T-cell (primary cell): ENCODE measurements at regions not wholly inside any gene's neighbourhood (a gene's known extent, or its start where the extent isn't known, plus 50 kb on each side); places are given as distances from the start of the nearest gene placed in this dataset.

Source experiments
- ATAC-seq, 4 experiments: fragments of 200-7000 bp in 3 of 4; fragments of 150-1000 bp in 1 of 4; cut with Tn5 transposase; replicated peaks in 1 of 4; 1 replicate in 3 of 4; 2 replicates in 1 of 4; pipeline ENCODE4 v1.10.0; 2021; ENCODE audit warnings: moderate library complexity in 3 of 4, mild to moderate bottlenecking in 2 of 4, moderate number of reproducible peaks in 1 of 4
- CTCF ChIA-PET, 2 donors: fragments of 300-600 bp; sonication (Branson Sonifier 250); formaldehyde crosslinking; loops; one replicate each; lab custom pipeline; 2022; ENCODE audit warnings: antibody characterized with exemption in 2 of 2; lab: Charles Lee
- POLR2A ChIA-PET, 2 donors: fragments of 300-600 bp; sonication (Branson Sonifier 250); formaldehyde crosslinking; loops; one replicate each; lab custom pipeline; 2022; ENCODE audit warnings: antibody characterized with exemption in 2 of 2; lab: Charles Lee
- DNase-seq, 35 experiments: peaks; one replicate each; pipeline versions ENCODE4 v3.0.0 to v3.0.0-alpha.2; 2013 to 2023
- H3K27ac ChIP-seq: one replicate; pipeline ENCODE4 v1.5.1; 2013; ENCODE audit warnings: low read length
- H3K27me3 ChIP-seq, 2 experiments: replicated peaks in 1 of 2; 1 replicate in 1 of 2; 2 replicates in 1 of 2; pipeline versions ENCODE4 v1.6.1 to v1.7.0; 2013; ENCODE audit warnings: low read length in 1 of 2, mixed read lengths in 1 of 2; ENCODE audit not compliant: control insufficient read depth in 2 of 2, insufficient read depth in 2 of 2; ENCODE audit errors: extremely low read depth in 1 of 2
- H3K36me3 ChIP-seq, 2 donors: 1 replicate in 1 of 2; 2 replicates in 1 of 2; pipeline versions ENCODE4 v1.6.1 to v1.7.0; 2013; ENCODE audit warnings: low read length in 1 of 2; ENCODE audit not compliant: control insufficient read depth in 2 of 2, insufficient read depth in 1 of 2; ENCODE audit errors: extremely low read depth in 1 of 2
- H3K4me1 ChIP-seq, 2 experiments: 1 replicate in 1 of 2; 2 replicates in 1 of 2; pipeline versions ENCODE4 v1.6.1 to v1.7.0; 2013; ENCODE audit warnings: low read length in 2 of 2, mixed read lengths in 1 of 2; ENCODE audit not compliant: insufficient read depth in 2 of 2, control insufficient read depth in 1 of 2; ENCODE audit errors: extremely low read depth in 1 of 2
- H3K4me3 ChIP-seq, 2 donors: 1 replicate in 1 of 2; 2 replicates in 1 of 2; pipeline versions ENCODE4 v1.5.1 to v1.7.0; 2013; ENCODE audit warnings: mild to moderate bottlenecking in 2 of 2, low read length in 1 of 2, moderate library complexity in 1 of 2; ENCODE audit not compliant: control insufficient read depth in 1 of 2; ENCODE audit errors: extremely low read depth in 1 of 2
- H3K9me3 ChIP-seq: 2 replicates; pipeline ENCODE4 v1.7.0; 2013
- H3K27ac Mint-ChIP-seq, 2 donors: one replicate each; pipeline ENCODE4 v1.8.0; 2020 to 2021; ENCODE audit warnings: mild to moderate bottlenecking in 2 of 2, mixed read lengths in 2 of 2
- H3K27me3 Mint-ChIP-seq, 2 donors: one replicate each; pipeline ENCODE4 v1.8.0; 2021 to 2022; ENCODE audit warnings: mixed read lengths in 2 of 2
- H3K36me3 Mint-ChIP-seq: one replicate; pipeline ENCODE4 v1.8.0; 2021; ENCODE audit warnings: mixed read lengths
- H3K4me1 Mint-ChIP-seq, 3 donors: one replicate each; pipeline ENCODE4 v1.8.0; 2020 to 2022; ENCODE audit warnings: mixed read lengths in 3 of 3, mild to moderate bottlenecking in 1 of 3
- H3K4me3 Mint-ChIP-seq, 3 donors: one replicate each; pipeline ENCODE4 v1.8.0; 2020 to 2022; ENCODE audit warnings: mild to moderate bottlenecking in 3 of 3, mixed read lengths in 3 of 3, moderate library complexity in 3 of 3
- H3K9me3 Mint-ChIP-seq, 3 donors: one replicate each; pipeline ENCODE4 v1.8.0; 2020 to 2022; ENCODE audit warnings: mixed read lengths in 3 of 3
- WGBS: methylation state at CpG from one replicate; pipeline ENCODE4 v1.1.5; 2013; ENCODE audit warnings: missing lambda C conversion rate; ENCODE audit not compliant: insufficient coverage; 5-methylcytosine and 5-hydroxymethylcytosine counted together

DNA sequence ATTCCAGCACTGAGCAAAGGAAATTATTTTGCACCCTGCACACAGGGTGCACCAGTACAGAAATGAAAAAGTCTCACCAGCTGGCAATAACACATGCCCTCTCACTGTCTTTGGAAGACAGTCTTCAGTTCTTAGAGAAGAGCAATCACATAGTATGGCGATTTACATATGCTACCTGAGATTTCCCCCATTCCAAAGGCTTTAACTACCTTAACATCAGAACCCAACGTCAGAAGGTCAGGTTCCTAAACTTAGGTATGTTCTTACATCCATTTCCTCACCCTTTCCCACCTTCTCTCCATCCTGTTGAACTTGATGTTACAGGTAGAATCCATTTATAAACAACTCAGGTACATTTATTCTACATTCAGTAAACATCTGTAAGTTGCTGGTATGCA, 167.8 kb downstream of the PAWR start:
- H3K36me3 ChIP-seq, result no peaks in the 10 kb centered on the region
- H3K27me3 ChIP-seq, result no peaks in the 10 kb centered on the region
- DNase-seq, result no peak
- Mint-ChIP-seq H3K27ac (no peak overlapping the region), H3K4me1 (no peaks in the 10 kb centered on the region), H3K9me3 (no peaks in the 10 kb centered on the region), H3K27me3 (no peaks in the 10 kb centered on the region), H3K4me3 (no peak overlapping the region), H3K36me3 (no peaks in the 10 kb centered on the region)
- H3K4me1 ChIP-seq, result no peaks in the 10 kb centered on the region
- ATAC-seq, result no peak
- WGBS, result 86% methylated on average over 1 of the region's 2 CpGs
- H3K27ac ChIP-seq, result no peak overlapping the region
- ChIA-PET CTCF (no interaction called here), POLR2A (no interaction called here)
- H3K9me3 ChIP-seq, result no peaks in the 10 kb centered on the region
- no peak overlapping the region for H3K4me3 ChIP-seq

DNA sequence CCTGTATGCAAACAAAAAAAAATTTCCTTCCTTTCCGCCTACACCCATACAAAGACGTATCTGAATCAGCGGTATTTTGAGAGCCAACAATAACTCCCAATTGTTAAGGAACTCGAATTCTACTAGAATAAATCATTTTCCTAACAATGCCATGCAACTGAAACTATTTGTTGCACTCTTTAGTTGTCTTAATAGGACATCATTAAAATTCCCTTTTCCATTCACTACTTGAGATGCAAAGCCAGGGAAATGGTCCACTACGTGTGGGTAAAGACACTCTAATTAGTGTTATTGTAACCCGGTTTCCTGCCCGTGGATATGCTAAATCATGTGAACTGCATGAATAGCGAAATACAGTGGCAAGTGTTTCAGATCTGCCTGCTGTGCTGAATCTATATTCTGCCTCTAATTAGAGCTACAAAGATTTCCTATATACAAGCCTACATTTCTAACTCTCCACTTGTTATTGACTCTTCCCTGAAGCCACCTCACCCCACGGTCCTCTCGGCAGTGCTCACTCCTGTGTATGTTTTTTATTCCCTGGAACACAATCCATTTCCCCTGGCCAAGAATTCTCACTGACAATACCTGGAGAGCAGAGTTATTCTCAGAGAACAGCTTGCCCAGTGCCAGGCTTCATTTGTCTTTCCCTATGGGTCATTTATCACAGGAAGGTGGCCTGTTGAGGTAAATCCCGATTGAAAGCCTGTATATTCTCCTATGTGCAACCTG, 168.3 kb downstream of the PAWR start:
- Histone ChIP-seq H3K36me3 (no peaks in the 10 kb centered on the region), H3K27ac (no peak overlapping the region), H3K4me3 (no peak overlapping the region), H3K27me3 (no peaks in the 10 kb centered on the region), H3K9me3 (no peaks in the 10 kb centered on the region), H3K4me1 (no peaks in the 10 kb centered on the region)
- no peak overlapping the region for H3K27ac Mint-ChIP-seq
- no peaks in the 10 kb centered on the region for H3K4me1 Mint-ChIP-seq
- CTCF ChIA-PET, result no interaction called here
- no peaks in the 10 kb centered on the region for H3K9me3 Mint-ChIP-seq
- POLR2A ChIA-PET, result no interaction called here
- no peak for DNase-seq
- no peak for ATAC-seq
- 84% methylated on average over 10 of the region's 11 CpGs for WGBS
- no peaks in the 10 kb centered on the region for H3K27me3 Mint-ChIP-seq
- H3K36me3 Mint-ChIP-seq, result no peaks in the 10 kb centered on the region
- no peak overlapping the region for H3K4me3 Mint-ChIP-seq

DNA sequence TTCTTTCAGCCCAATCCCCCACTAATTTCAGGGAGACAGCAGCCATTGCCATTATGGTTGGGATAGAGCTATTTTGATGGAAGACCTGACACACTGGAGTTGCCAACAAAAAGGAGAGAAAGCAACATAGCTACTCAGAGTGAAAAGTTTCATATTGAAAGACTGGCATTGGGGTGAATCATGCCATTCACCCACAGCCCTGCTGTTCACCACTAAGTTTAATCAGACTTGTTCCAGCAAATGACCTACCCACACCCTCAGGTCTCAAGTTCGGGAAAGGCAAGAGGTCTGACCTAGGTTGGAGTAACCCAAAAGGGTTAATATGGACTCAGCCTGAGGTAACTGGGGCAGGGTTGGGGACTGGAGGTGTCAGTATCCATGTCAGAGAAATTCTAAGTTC, 169.2 kb downstream of the PAWR start:
- Histone ChIP-seq H3K4me3 (no peak overlapping the region), H3K36me3 (no peaks in the 10 kb centered on the region), H3K27ac (no peak overlapping the region), H3K9me3 (no peaks in the 10 kb centered on the region), H3K27me3 (no peaks in the 10 kb centered on the region), H3K4me1 (no peaks in the 10 kb centered on the region)
- CTCF ChIA-PET, result no interaction called here
- POLR2A ChIA-PET, result no interaction called here
- H3K4me1 Mint-ChIP-seq, result no peaks in the 10 kb centered on the region
- H3K27me3 Mint-ChIP-seq, result no peaks in the 10 kb centered on the region
- no CpG with 5 or more reads among the region's 1 CpG for WGBS
- H3K4me3 Mint-ChIP-seq, result no peak overlapping the region
- no peaks in the 10 kb centered on the region for H3K36me3 Mint-ChIP-seq
- no peaks in the 10 kb centered on the region for H3K9me3 Mint-ChIP-seq
- no peak for ATAC-seq
- H3K27ac Mint-ChIP-seq, result no peak overlapping the region
- no peak for DNase-seq

DNA sequence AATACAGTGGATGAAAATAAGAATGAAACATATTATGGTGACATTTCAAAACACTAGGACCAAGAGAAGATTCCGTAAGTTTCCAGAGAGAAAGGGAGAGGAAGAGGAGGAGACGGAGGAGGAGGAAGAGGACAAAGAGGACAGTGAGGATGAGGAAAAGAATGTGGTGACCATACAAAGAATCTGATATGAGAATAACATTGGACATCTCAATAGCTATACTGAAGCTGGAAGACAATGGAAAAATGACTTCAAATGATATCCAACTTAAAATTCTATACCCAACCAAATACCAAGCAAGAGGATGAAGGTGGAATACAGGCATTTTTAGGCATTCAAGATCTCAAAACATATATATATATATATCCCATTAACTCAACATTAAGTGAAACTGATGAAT, 173.4 kb downstream of the PAWR start:
- WGBS, result no CpG with 5 or more reads among the region's 2 CpGs
- Mint-ChIP-seq H3K27ac (no peak overlapping the region), H3K9me3 (peaks cover 0 to 14% (median 4%) of the 10 kb centered on the region in 3 donors), H3K36me3 (no peaks in the 10 kb centered on the region), H3K4me3 (no peak overlapping the region), H3K27me3 (no peaks in the 10 kb centered on the region), H3K4me1 (no peaks in the 10 kb centered on the region)
- ATAC-seq (no peak), DNase-seq (no peak)
- Histone ChIP-seq H3K36me3 (no peaks in the 10 kb centered on the region), H3K27me3 (no peaks in the 10 kb centered on the region), H3K27ac (no peak overlapping the region), H3K9me3 (no peaks in the 10 kb centered on the region), H3K4me1 (no peaks in the 10 kb centered on the region), H3K4me3 (no peak overlapping the region)
- POLR2A ChIA-PET, result no interaction called here
- CTCF ChIA-PET, result no interaction called here

DNA sequence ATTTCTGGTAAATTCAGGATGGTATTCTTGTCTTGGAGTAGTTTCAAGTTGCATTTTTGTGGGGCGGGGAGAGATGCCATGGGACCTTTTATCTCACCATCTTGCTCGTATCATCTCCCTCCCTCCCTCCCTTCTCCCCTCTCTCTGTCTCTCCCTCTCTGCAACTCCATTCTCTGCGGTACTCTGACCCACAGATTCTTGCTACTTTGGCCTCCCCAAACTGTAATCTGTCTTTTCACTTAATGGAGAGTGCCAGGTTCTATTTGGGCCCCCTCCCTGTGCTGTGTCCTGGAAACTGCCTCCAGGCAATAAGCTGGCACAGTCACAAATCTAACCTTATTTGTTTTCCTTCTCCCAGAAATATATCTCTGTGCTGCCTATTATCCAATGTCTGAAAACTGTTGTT, 175.2 kb downstream of the PAWR start:
- H3K27me3 ChIP-seq, result no peaks in the 10 kb centered on the region
- Mint-ChIP-seq H3K9me3 (peaks cover 0 to 14% (median 4%) of the 10 kb centered on the region in 3 donors), H3K27ac (no peak overlapping the region), H3K36me3 (no peaks in the 10 kb centered on the region), H3K4me3 (no peak overlapping the region), H3K4me1 (no peaks in the 10 kb centered on the region), H3K27me3 (no peaks in the 10 kb centered on the region)
- ChIA-PET POLR2A (no interaction called here), CTCF (no interaction called here)
- H3K4me3 ChIP-seq, result no peak overlapping the region
- 42% methylated on average over 2 of the region's 3 CpGs for WGBS
- ATAC-seq (no peak), DNase-seq (no peak)
- H3K36me3 ChIP-seq, result no peaks in the 10 kb centered on the region
- H3K9me3 ChIP-seq, result no peaks in the 10 kb centered on the region
- H3K27ac ChIP-seq, result no peak overlapping the region
- H3K4me1 ChIP-seq, result no peaks in the 10 kb centered on the region

DNA sequence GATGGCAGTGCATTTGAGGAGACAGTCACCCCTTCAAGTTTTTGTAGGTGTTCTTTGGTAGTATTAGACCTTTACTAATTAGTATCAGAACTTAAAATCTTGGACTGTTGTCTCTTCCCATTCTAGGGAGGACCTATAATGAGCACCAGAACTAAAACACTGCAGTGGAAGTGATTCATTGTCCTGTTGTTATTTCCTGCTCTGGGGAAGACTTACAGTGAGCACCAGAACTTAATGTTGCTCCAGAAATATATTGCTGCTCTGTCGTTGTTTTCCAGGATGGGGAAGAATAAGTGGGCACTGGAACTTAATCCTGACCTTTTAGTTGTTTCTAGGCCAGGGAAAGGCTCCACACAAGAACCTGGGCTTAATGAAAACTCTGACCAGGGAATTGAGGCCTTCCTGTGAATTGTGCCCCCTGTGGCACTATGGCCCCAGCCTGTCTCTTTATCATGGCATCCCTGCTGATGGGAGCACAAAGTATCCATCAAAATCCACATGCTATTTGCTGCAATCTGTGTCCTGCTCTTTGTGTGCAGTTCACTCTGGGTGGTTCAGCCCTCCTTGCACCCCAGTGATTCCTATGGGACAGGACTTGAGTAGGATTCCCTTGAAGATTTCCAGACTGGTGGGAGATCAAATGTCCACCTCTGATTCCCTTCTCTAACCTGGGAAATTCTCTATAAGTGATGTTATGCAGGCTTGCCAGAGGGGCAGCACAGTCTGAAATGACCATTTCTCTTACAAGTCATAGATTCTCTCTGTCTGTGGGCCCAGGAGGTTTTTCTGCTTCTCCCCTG, 175.8 kb downstream of the PAWR start:
- no peak overlapping the region for H3K4me3 ChIP-seq
- H3K27me3 ChIP-seq, result no peaks in the 10 kb centered on the region
- no peaks in the 10 kb centered on the region for H3K36me3 Mint-ChIP-seq
- H3K4me1 Mint-ChIP-seq, result no peaks in the 10 kb centered on the region
- H3K27me3 Mint-ChIP-seq, result no peaks in the 10 kb centered on the region
- H3K4me1 ChIP-seq, result no peaks in the 10 kb centered on the region
- DNase-seq (no peak), ATAC-seq (no peak)
- H3K9me3 Mint-ChIP-seq, result peaks cover 0 to 14% (median 4%) of the 10 kb centered on the region in 3 donors
- POLR2A ChIA-PET, result no interaction called here
- no peaks in the 10 kb centered on the region for H3K9me3 ChIP-seq
- H3K36me3 ChIP-seq, result no peaks in the 10 kb centered on the region
- CTCF ChIA-PET, result no interaction called here
- no peak overlapping the region for H3K27ac ChIP-seq
- H3K27ac Mint-ChIP-seq, result no peak overlapping the region
- no peak overlapping the region for H3K4me3 Mint-ChIP-seq
- WGBS, result 71% methylated on average over 1 of the region's 1 CpG
